ENCODE measurements at regions not wholly inside any gene's neighbourhood (a gene's known extent, or its start where the extent isn't known, plus 50 kb on each side); places are given as distances from the start of the nearest gene placed in this dataset.
"Not testable (repeated sequence)": the region's sequence is repeated elsewhere in the genome, so short reads cannot be mapped to it uniquely, and the experiment has no call there.

GRCh38 chr4:4651811-4652755, 110.2 kb upstream of the STX18 start:
- ChIA-PET CTCF (no interaction called here), POLR2A (no interaction called here)
- Histone ChIP-seq H3K4me3 (ENCODE audit: low read depth, low read length) (no peak overlapping the region), H3K27ac (ENCODE audit: low read depth, low read length) (no peak overlapping the region), H3K9me3 (ENCODE audit: control insufficient read depth, insufficient read depth, low read length) (no peaks in the 10 kb centered on the region; the same call in 1 of the 2 replicates), H3K27me3 (ENCODE audit: control insufficient read depth, insufficient read depth, low read length) (no peaks in the 10 kb centered on the region)
- no peak for DNase-seq (ENCODE audit: low read depth, low spot score)
- TF ChIP-seq CTCF (IDR thresholded peaks at IDR 0.05; ENCODE audit: low read depth, low read length), result no peak

GRCh38 chr4:4647041-4647440, 105.2 kb upstream of the STX18 start:
- Histone ChIP-seq H3K9me3 (ENCODE audit: control insufficient read depth, insufficient read depth, low read length) (no peaks in the 10 kb centered on the region; the same call in none of the 2 replicates), H3K4me3 (ENCODE audit: low read depth, low read length) (no peak overlapping the region), H3K27me3 (ENCODE audit: control insufficient read depth, insufficient read depth, low read length) (no peaks in the 10 kb centered on the region), H3K27ac (ENCODE audit: low read depth, low read length) (no peak overlapping the region)
- TF ChIP-seq CTCF (IDR thresholded peaks at IDR 0.05; ENCODE audit: low read depth, low read length), result no peak
- ChIA-PET POLR2A (no interaction called here), CTCF (no interaction called here)
- DNase-seq (ENCODE audit: low read depth, low spot score), result no peak

GRCh38 chr4:4645743-4646142, 103.9 kb upstream of the STX18 start:
- Histone ChIP-seq H3K27me3 (ENCODE audit: control insufficient read depth, insufficient read depth, low read length) (no peaks in the 10 kb centered on the region), H3K9me3 (ENCODE audit: control insufficient read depth, insufficient read depth, low read length) (no peaks in the 10 kb centered on the region; the same call in none of the 2 replicates), H3K4me3 (ENCODE audit: low read depth, low read length) (no peak overlapping the region), H3K27ac (ENCODE audit: low read depth, low read length) (no peak overlapping the region)
- DNase-seq (ENCODE audit: low read depth, low spot score), result no peak
- POLR2A ChIA-PET, result interaction anchor here (0.7 kb wide), 1 partner anchor 156 kb away, joined by 9 read pairs; no protein-coding TSS in a partner anchor
- TF ChIP-seq CTCF (IDR thresholded peaks at IDR 0.05; ENCODE audit: low read depth, low read length), result no peak
- CTCF ChIA-PET, result interaction anchor here (0.6 kb wide), 3 partner anchors 23 to 128 kb away, joined by 3 to 9 read pairs (median 3); no protein-coding TSS in a partner anchor

GRCh38 chr4:4644277-4644676, 102.4 kb upstream of the STX18 start:
- H3K9me3 ChIP-seq (ENCODE audit: control insufficient read depth, insufficient read depth, low read length); H3K27ac ChIP-seq (ENCODE audit: low read depth, low read length); DNase-seq (ENCODE audit: low read depth, low spot score); H3K27me3 ChIP-seq (ENCODE audit: control insufficient read depth, insufficient read depth, low read length); H3K4me3 ChIP-seq (ENCODE audit: low read depth, low read length); CTCF ChIA-PET; POLR2A ChIA-PET: not testable (repeated sequence)

GRCh38 chr4:4643743-4644142, 101.9 kb upstream of the STX18 start:
- POLR2A ChIA-PET, result interaction anchor here (0.7 kb wide), 1 partner anchor 16 kb away, joined by 3 read pairs; no protein-coding TSS in a partner anchor
- not testable (repeated sequence) for H3K9me3 ChIP-seq (ENCODE audit: control insufficient read depth, insufficient read depth, low read length); H3K27me3 ChIP-seq (ENCODE audit: control insufficient read depth, insufficient read depth, low read length); H3K4me3 ChIP-seq (ENCODE audit: low read depth, low read length); DNase-seq (ENCODE audit: low read depth, low spot score); H3K27ac ChIP-seq (ENCODE audit: low read depth, low read length)
- CTCF ChIA-PET, result interaction anchor here (1.0 kb wide), 1 partner anchor 9 kb away, joined by 3 read pairs; no protein-coding TSS in a partner anchor

GRCh38 chr4:4643306-4643705, 101.5 kb upstream of the STX18 start:
- ChIA-PET CTCF (interaction anchor here (0.6 to 1.0 kb wide), 2 partner anchors 8 to 69 kb away, joined by 3 read pairs; no protein-coding TSS in a partner anchor), POLR2A (interaction anchor here (0.7 kb wide), 1 partner anchor 16 kb away, joined by 3 read pairs; no protein-coding TSS in a partner anchor)
- Histone ChIP-seq H3K4me3 (ENCODE audit: low read depth, low read length) (no peak overlapping the region), H3K27ac (ENCODE audit: low read depth, low read length) (no peak overlapping the region), H3K9me3 (ENCODE audit: control insufficient read depth, insufficient read depth, low read length) (no peaks in the 10 kb centered on the region; the same call in none of the 2 replicates), H3K27me3 (ENCODE audit: control insufficient read depth, insufficient read depth, low read length) (no peaks in the 10 kb centered on the region)
- DNase-seq (ENCODE audit: low read depth, low spot score), result no peak
- no peak for TF ChIP-seq CTCF (IDR thresholded peaks at IDR 0.05; ENCODE audit: low read depth, low read length)

Measured in AG04450 (cell line).